Bronchial epithelial cell (primary cell): ENCODE measurements at regions not wholly inside any gene's neighbourhood (a gene's known extent, or its start where the extent isn't known, plus 50 kb on each side); places are given as distances from the start of the nearest gene placed in this dataset.

Experiments used
- DNase-seq: peaks from one replicate; pipeline ENCODE4 v3.0.0-alpha.2; 2010; ENCODE audit warnings: low read depth
- FAIRE-seq: peaks from 2 replicates; lab custom pipeline; 2011; peaks lifted over from hg19 to GRCh38; lab: Jason Lieb, UNC
- H3K27me3 ChIP-seq: 2 replicates; pipeline ENCODE4 v1.5.1; 2011; ENCODE audit warnings: low read length; ENCODE audit not compliant: control insufficient read depth, insufficient read depth
- H3K36me3 ChIP-seq: 2 replicates; pipeline ENCODE4 v1.5.1; 2011; ENCODE audit warnings: low read length; ENCODE audit not compliant: control insufficient read depth, insufficient read depth
- H3K4me3 ChIP-seq: 2 replicates; pipeline ENCODE4 v1.5.1; 2011; ENCODE audit warnings: mild to moderate bottlenecking, low read depth, low read length, control low read depth
- TF ChIP-seq, protein P1 (sequence below): IDR thresholded peaks from 2 replicates; pipeline ENCODE4 v1.5.1; 2011; ENCODE audit warnings: mild to moderate bottlenecking, moderate library complexity, low read length, control low read depth, inconsistent platforms; ENCODE audit not compliant: insufficient read depth, severe bottlenecking

- TF ChIP-seq, protein P1, sequence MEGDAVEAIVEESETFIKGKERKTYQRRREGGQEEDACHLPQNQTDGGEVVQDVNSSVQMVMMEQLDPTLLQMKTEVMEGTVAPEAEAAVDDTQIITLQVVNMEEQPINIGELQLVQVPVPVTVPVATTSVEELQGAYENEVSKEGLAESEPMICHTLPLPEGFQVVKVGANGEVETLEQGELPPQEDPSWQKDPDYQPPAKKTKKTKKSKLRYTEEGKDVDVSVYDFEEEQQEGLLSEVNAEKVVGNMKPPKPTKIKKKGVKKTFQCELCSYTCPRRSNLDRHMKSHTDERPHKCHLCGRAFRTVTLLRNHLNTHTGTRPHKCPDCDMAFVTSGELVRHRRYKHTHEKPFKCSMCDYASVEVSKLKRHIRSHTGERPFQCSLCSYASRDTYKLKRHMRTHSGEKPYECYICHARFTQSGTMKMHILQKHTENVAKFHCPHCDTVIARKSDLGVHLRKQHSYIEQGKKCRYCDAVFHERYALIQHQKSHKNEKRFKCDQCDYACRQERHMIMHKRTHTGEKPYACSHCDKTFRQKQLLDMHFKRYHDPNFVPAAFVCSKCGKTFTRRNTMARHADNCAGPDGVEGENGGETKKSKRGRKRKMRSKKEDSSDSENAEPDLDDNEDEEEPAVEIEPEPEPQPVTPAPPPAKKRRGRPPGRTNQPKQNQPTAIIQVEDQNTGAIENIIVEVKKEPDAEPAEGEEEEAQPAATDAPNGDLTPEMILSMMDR = no peak
- FAIRE-seq = no peak
- Histone ChIP-seq H3K4me3 (no peak overlapping the region), H3K27me3 (no peaks in the 10 kb centered on the region), H3K36me3 (no peaks in the 10 kb centered on the region)
- DNase-seq = peak; percentile 55
Observed at GRCh38 chr13:36571444-36571843, 102.4 kb upstream of the SERTM1 start.

DNA sequence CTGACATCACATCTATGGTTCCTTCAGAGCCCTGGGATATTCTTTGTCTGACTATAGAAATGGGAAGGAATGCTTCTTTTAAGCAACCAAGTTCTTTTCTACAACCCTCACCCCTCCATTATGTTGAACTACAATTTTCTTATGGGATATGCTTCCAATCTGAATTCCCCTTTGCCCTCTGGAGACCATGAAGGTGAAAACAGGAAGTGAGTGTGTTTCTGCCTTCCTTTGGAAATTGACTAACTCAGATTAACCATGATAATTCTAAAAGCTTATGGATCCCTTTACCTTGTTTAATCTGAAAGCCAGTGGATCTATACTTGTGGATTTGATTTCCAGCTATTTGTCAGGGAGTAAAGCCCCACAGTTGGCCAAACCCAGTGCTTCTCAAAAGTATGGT is 90.8 kb upstream of the SERTM1 start:
- Histone ChIP-seq H3K36me3 (no peaks in the 10 kb centered on the region), H3K27me3 (no peaks in the 10 kb centered on the region), H3K4me3 (no peak overlapping the region)
- TF ChIP-seq, protein P1 = no peak
- peak; percentile 50 for FAIRE-seq
- no peak for DNase-seq

DNA sequence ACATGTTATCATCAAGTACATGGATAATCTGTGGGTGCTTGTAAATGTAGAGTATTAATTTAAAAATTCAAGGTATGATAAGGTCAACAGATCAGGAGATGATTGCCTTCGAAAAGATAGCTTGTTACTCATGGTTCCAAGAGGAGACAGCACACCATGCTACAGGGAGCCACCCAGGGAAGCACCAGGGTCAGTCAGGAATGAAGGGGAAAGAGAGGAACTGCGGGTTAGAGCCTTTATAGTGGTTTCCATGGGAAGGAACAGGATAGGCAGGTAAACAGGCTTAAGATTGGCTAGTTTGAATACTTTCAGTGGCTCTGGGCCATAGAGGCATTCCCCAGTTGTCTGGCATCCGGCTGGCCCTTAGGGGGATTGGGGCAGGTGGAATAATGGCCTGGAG is 74.2 kb upstream of the SERTM1 start:
- H3K27me3 ChIP-seq = no peaks in the 10 kb centered on the region
- FAIRE-seq (no peak), DNase-seq (no peak)
- H3K4me3 ChIP-seq = no peak overlapping the region
- TF ChIP-seq, protein P1 = no peak
- no peaks in the 10 kb centered on the region for H3K36me3 ChIP-seq

GRCh38 chr13:36601186-36601585 is 72.6 kb upstream of the SERTM1 start:
- FAIRE-seq = no peak
- no peaks in the 10 kb centered on the region for H3K27me3 ChIP-seq
- DNase-seq = peak; percentile 49
- TF ChIP-seq, protein P1 = no peak
- H3K36me3 ChIP-seq = no peaks in the 10 kb centered on the region
- H3K4me3 ChIP-seq = no peak overlapping the region

GRCh38 chr13:36606060-36606459 is 67.8 kb upstream of the SERTM1 start:
- Histone ChIP-seq H3K27me3 (no peaks in the 10 kb centered on the region), H3K36me3 (no peaks in the 10 kb centered on the region), H3K4me3 (no peak overlapping the region)
- FAIRE-seq = no peak
- TF ChIP-seq, protein P1 = no peak
- no peak for DNase-seq

DNA sequence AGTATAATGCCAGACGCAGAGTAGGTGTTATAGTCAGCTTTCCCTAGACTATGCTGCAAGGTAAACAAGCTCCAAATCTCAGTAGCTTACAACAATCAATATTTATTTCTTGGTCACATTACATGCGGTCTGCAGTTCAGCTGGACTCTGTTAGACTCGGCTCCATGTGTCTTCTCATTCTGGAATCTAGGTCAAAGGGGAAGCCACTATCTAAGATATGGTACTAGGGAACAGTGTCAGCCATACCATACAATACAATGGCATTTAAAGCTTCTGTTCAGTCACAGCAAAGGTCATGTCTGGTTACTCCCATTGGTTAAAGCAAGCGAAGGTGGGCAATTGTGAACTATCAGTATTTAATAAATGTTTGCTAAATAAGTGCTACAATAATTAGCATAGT is 65.3 kb upstream of the SERTM1 start:
- no peak for FAIRE-seq
- DNase-seq = no peak
- H3K4me3 ChIP-seq = no peak overlapping the region
- TF ChIP-seq, protein P1 = no peak
- no peaks in the 10 kb centered on the region for H3K27me3 ChIP-seq
- H3K36me3 ChIP-seq = no peaks in the 10 kb centered on the region
